ENCODE measurements at regions not wholly inside any gene's neighbourhood (a gene's known extent, or its start where the extent isn't known, plus 50 kb on each side); places are given as distances from the start of the nearest gene placed in this dataset.
A peak's percentile ranks its signal among the peaks of the same experiment; 100 is the strongest.

- ATAC-seq (peak in 5 of 8 donors; percentile 31 to 63 (median 41)), DNase-seq (no peak)
- H3K9me3 ChIP-seq = no peaks in the 10 kb centered on the region
- peak overlapping the region in 3 of 10 donors; percentile 21 to 68 (median 59) for H3K27ac ChIP-seq
- H3K4me3 ChIP-seq = no peak overlapping the region
- H3K36me3 ChIP-seq = no peaks in the 10 kb centered on the region
- TF ChIP-seq, protein P1, sequence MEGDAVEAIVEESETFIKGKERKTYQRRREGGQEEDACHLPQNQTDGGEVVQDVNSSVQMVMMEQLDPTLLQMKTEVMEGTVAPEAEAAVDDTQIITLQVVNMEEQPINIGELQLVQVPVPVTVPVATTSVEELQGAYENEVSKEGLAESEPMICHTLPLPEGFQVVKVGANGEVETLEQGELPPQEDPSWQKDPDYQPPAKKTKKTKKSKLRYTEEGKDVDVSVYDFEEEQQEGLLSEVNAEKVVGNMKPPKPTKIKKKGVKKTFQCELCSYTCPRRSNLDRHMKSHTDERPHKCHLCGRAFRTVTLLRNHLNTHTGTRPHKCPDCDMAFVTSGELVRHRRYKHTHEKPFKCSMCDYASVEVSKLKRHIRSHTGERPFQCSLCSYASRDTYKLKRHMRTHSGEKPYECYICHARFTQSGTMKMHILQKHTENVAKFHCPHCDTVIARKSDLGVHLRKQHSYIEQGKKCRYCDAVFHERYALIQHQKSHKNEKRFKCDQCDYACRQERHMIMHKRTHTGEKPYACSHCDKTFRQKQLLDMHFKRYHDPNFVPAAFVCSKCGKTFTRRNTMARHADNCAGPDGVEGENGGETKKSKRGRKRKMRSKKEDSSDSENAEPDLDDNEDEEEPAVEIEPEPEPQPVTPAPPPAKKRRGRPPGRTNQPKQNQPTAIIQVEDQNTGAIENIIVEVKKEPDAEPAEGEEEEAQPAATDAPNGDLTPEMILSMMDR (IDR thresholded peaks at IDR 0.05) = no peak
- intact Hi-C loops (cut with DNase I) = no loop called here
- 47 to 61% methylated on average over 6 of the region's 6 CpGs for WGBS, 2 donors
- no peaks in the 10 kb centered on the region for H3K27me3 ChIP-seq
- H3K4me1 ChIP-seq = peaks cover 3 to 52% (median 29%) of the 10 kb centered on the region in 9 donors
These were observed 315.1 kb downstream of the HDGFL1 start for GRCh38 chr6:22884456-22884855.

GRCh38 chr6:22886650-22887581 lies 317.6 kb downstream of the HDGFL1 start:
- 87 to 89% methylated on average over 10 of the region's 10 CpGs for WGBS, 2 donors
- intact Hi-C loops (cut with DNase I) = no loop called here
- Histone ChIP-seq H3K27me3 (no peaks in the 10 kb centered on the region), H3K4me1 (peaks cover 0 to 42% (median 16%) of the 10 kb centered on the region in 9 donors), H3K36me3 (no peaks in the 10 kb centered on the region), H3K4me3 (no peak overlapping the region), H3K27ac (peak overlapping the region in 1 of 10 donors; percentile 43), H3K9me3 (no peaks in the 10 kb centered on the region)
- DNase-seq (no peak), ATAC-seq (no peak)
- TF ChIP-seq, protein P1 (IDR thresholded peaks at IDR 0.05) = no peak

GRCh38 chr6:22888163-22888752 lies 318.9 kb downstream of the HDGFL1 start:
- 38 to 42% methylated on average over 3 of the region's 3 CpGs for WGBS, 2 donors
- ATAC-seq = peak in 7 of 8 donors; percentile 41 to 74 (median 51)

GRCh38 chr6:22891934-22892333 lies 322.6 kb downstream of the HDGFL1 start:
- Histone ChIP-seq H3K4me3 (no peak overlapping the region), H3K27me3 (no peaks in the 10 kb centered on the region), H3K9me3 (no peaks in the 10 kb centered on the region), H3K27ac (peak overlapping the region in 7 of 10 donors; percentile 39 to 84 (median 69)), H3K4me1 (peaks cover 0 to 28% (median 11%) of the 10 kb centered on the region in 9 donors), H3K36me3 (no peaks in the 10 kb centered on the region)
- ATAC-seq = no peak
- intact Hi-C loops (cut with DNase I) = no loop called here
- TF ChIP-seq, protein P1 (IDR thresholded peaks at IDR 0.05) = no peak
- WGBS, 2 donors = 88 to 93% methylated on average over 4 of the region's 4 CpGs
- DNase-seq = no peak

More at GRCh38 chr6:22888163-22888752, 318.9 kb downstream of the HDGFL1 start:
- peaks cover 0 to 40% (median 14%) of the 10 kb centered on the region in 9 donors for H3K4me1 ChIP-seq
- H3K9me3 ChIP-seq = no peaks in the 10 kb centered on the region
- intact Hi-C loops (cut with DNase I) = no loop called here
- peak overlapping the region in 4 of 10 donors; percentile 13 to 43 (median 16) for H3K27ac ChIP-seq
- TF ChIP-seq, protein P1 (IDR thresholded peaks at IDR 0.05) = no peak
- no peak overlapping the region for H3K4me3 ChIP-seq
- DNase-seq = no peak
- H3K36me3 ChIP-seq = no peaks in the 10 kb centered on the region
- no peaks in the 10 kb centered on the region for H3K27me3 ChIP-seq
